Activated CD4-positive, alpha-beta T cell treated with anti-CD3 and anti-CD28 coated beads for 36 hours (primary cell): ENCODE measurements at regions not wholly inside any gene's neighbourhood (a gene's known extent, or its start where the extent isn't known, plus 50 kb on each side); places are given as distances from the start of the nearest gene placed in this dataset.
"Not testable (repeated sequence)": the region's sequence is repeated elsewhere in the genome, so short reads cannot be mapped to it uniquely, and the experiment has no call there.

Experiments used
- ATAC-seq: fragments of 200-7000 bp; cut with Tn5 transposase; one replicate; pipeline ENCODE4 v1.10.0; 2021; ENCODE audit warnings: mild to moderate bottlenecking, moderate library complexity
- CTCF ChIA-PET: fragments of 350-600 bp; sonication (Branson Sonifier 250); formaldehyde crosslinking; loops from one replicate; lab custom pipeline; 2021; ENCODE audit warnings: antibody characterized with exemption; lab: Charles Lee
- POLR2A ChIA-PET: fragments of 350-600 bp; sonication (Branson Sonifier 250); formaldehyde crosslinking; loops from one replicate; lab custom pipeline; 2021; ENCODE audit warnings: antibody characterized with exemption, inconsistent platforms; lab: Charles Lee
- DNase-seq: peaks from one replicate; pipeline ENCODE4 v3.0.0-alpha.2; 2020
- H3K27ac Mint-ChIP-seq: one replicate; pipeline ENCODE4 v1.8.0; 2021; ENCODE audit warnings: mixed read lengths
- H3K27me3 Mint-ChIP-seq: one replicate; pipeline ENCODE4 v1.8.0; 2021; ENCODE audit warnings: mixed read lengths
- H3K36me3 Mint-ChIP-seq: one replicate; pipeline ENCODE4 v1.8.0; 2021; ENCODE audit warnings: low read depth, mixed read lengths
- H3K4me1 Mint-ChIP-seq: one replicate; pipeline ENCODE4 v1.8.0; 2021; ENCODE audit warnings: mixed read lengths
- H3K4me3 Mint-ChIP-seq: one replicate; pipeline ENCODE4 v1.8.0; 2021; ENCODE audit warnings: mild to moderate bottlenecking, moderate library complexity, mixed read lengths
- H3K9me3 Mint-ChIP-seq: one replicate; pipeline ENCODE4 v1.8.0; 2021; ENCODE audit warnings: low read depth, mixed read lengths
- intact Hi-C, 2 experiments: fragments of 100-400 bp; cut with DNase I in 1 of 2; cut with micrococcal nuclease in 1 of 2; formaldehyde crosslinking; loops; one replicate each; pipeline versions ENCODE4 v1.14.2 to v1.15.1; 2022 to 2024; cut with DNase I, micrococcal nuclease

GRCh38 chr4:148550788-148551187, 108.6 kb upstream of the NR3C2 start:
- H3K4me3 Mint-ChIP-seq: no peak overlapping the region
- ChIA-PET POLR2A (no interaction called here), CTCF (no interaction called here)
- DNase-seq: no peak
- intact Hi-C loops: no loop called here
- ATAC-seq: no peak
- no peaks in the 10 kb centered on the region for H3K9me3 Mint-ChIP-seq
- no peaks in the 10 kb centered on the region for H3K27me3 Mint-ChIP-seq
- no peak overlapping the region for H3K27ac Mint-ChIP-seq
- no peaks in the 10 kb centered on the region for H3K4me1 Mint-ChIP-seq
- no peaks in the 10 kb centered on the region for H3K36me3 Mint-ChIP-seq

- ATAC-seq (peak; percentile 61), DNase-seq (no peak)
- Mint-ChIP-seq H3K27me3 (no peaks in the 10 kb centered on the region), H3K4me3 (no peak overlapping the region), H3K9me3 (no peaks in the 10 kb centered on the region), H3K36me3 (no peaks in the 10 kb centered on the region), H3K27ac (no peak overlapping the region), H3K4me1 (peaks cover 4% of the 10 kb centered on the region)
- POLR2A ChIA-PET: no interaction called here
- CTCF ChIA-PET: no interaction called here
- intact Hi-C loops: no loop called here
Observed at GRCh38 chr4:148542922-148543623, 100.9 kb upstream of the NR3C2 start.

GRCh38 chr4:148540622-148541326, 98.6 kb upstream of the NR3C2 start:
- Mint-ChIP-seq H3K4me3 (no peak overlapping the region), H3K4me1 (peaks cover 4% of the 10 kb centered on the region), H3K27me3 (peaks cover 6% of the 10 kb centered on the region), H3K27ac (no peak overlapping the region), H3K9me3 (peaks cover 4% of the 10 kb centered on the region), H3K36me3 (no peaks in the 10 kb centered on the region)
- DNase-seq: no peak
- ATAC-seq: no peak
- ChIA-PET POLR2A (no interaction called here), CTCF (no interaction called here)
- intact Hi-C loops: no loop called here

- Mint-ChIP-seq H3K4me3 (no peak overlapping the region), H3K27ac (no peak overlapping the region)
Observed at GRCh38 chr4:148539387-148539786, 97.2 kb upstream of the NR3C2 start.

GRCh38 chr4:148533851-148534250, 91.6 kb upstream of the NR3C2 start:
- DNase-seq, H3K27me3 Mint-ChIP-seq, ATAC-seq, intact Hi-C loops, H3K36me3 Mint-ChIP-seq, POLR2A ChIA-PET, H3K4me1 Mint-ChIP-seq, H3K4me3 Mint-ChIP-seq, H3K27ac Mint-ChIP-seq: not testable (repeated sequence)
- peaks cover 33% of the 10 kb centered on the region for H3K9me3 Mint-ChIP-seq
- CTCF ChIA-PET: interaction anchor here (0.6 kb wide), 1 partner anchor 1663 kb away, joined by 3 read pairs; no protein-coding TSS in a partner anchor

More at GRCh38 chr4:148539387-148539786, 97.2 kb upstream of the NR3C2 start:
- intact Hi-C loops: no loop called here
- peaks cover 12% of the 10 kb centered on the region for H3K9me3 Mint-ChIP-seq
- ChIA-PET POLR2A (no interaction called here), CTCF (no interaction called here)
- ATAC-seq (no peak), DNase-seq (no peak)
- peaks cover 6% of the 10 kb centered on the region for H3K27me3 Mint-ChIP-seq
- H3K36me3 Mint-ChIP-seq: no peaks in the 10 kb centered on the region
- H3K4me1 Mint-ChIP-seq: peaks cover 4% of the 10 kb centered on the region

- ATAC-seq: no peak
Observed at GRCh38 chr4:148530114-148530513, 87.9 kb upstream of the NR3C2 start.

GRCh38 chr4:148527571-148527970, 85.4 kb upstream of the NR3C2 start:
- no peak overlapping the region for H3K27ac Mint-ChIP-seq
- H3K4me1 Mint-ChIP-seq: no peaks in the 10 kb centered on the region
- ChIA-PET CTCF (no interaction called here), POLR2A (no interaction called here)
- H3K4me3 Mint-ChIP-seq: no peak overlapping the region
- H3K9me3 Mint-ChIP-seq: peaks cover 8% of the 10 kb centered on the region
- ATAC-seq (no peak), DNase-seq (no peak)
- H3K36me3 Mint-ChIP-seq: no peaks in the 10 kb centered on the region
- peaks cover 1% of the 10 kb centered on the region for H3K27me3 Mint-ChIP-seq
- intact Hi-C loops: no loop called here

More at GRCh38 chr4:148530114-148530513, 87.9 kb upstream of the NR3C2 start:
- Mint-ChIP-seq H3K36me3 (peaks cover 2% of the 10 kb centered on the region), H3K9me3 (peaks cover 26% of the 10 kb centered on the region), H3K27me3 (no peaks in the 10 kb centered on the region), H3K4me3 (no peak overlapping the region), H3K27ac (no peak overlapping the region), H3K4me1 (no peaks in the 10 kb centered on the region)
- no peak for DNase-seq
- intact Hi-C loops: no loop called here
- CTCF ChIA-PET: no interaction called here
- POLR2A ChIA-PET: no interaction called here

GRCh38 chr4:148522995-148523394, 80.8 kb upstream of the NR3C2 start:
- no peak overlapping the region for H3K27ac Mint-ChIP-seq
- DNase-seq (no peak), ATAC-seq (no peak)
- H3K4me1 Mint-ChIP-seq: no peaks in the 10 kb centered on the region
- H3K9me3 Mint-ChIP-seq: peaks cover 6% of the 10 kb centered on the region
- H3K4me3 Mint-ChIP-seq: no peak overlapping the region
- intact Hi-C loops: no loop called here
- ChIA-PET POLR2A (no interaction called here), CTCF (no interaction called here)
- H3K27me3 Mint-ChIP-seq: peaks cover 6% of the 10 kb centered on the region
- peaks cover 2% of the 10 kb centered on the region for H3K36me3 Mint-ChIP-seq

GRCh38 chr4:148515248-148515647, 73.0 kb upstream of the NR3C2 start:
- ATAC-seq (no peak), DNase-seq (no peak)
- Mint-ChIP-seq H3K36me3 (peaks cover 2% of the 10 kb centered on the region), H3K4me3 (no peak overlapping the region), H3K27ac (no peak overlapping the region), H3K4me1 (no peaks in the 10 kb centered on the region), H3K27me3 (no peaks in the 10 kb centered on the region), H3K9me3 (peaks cover 9% of the 10 kb centered on the region)
- POLR2A ChIA-PET: no interaction called here
- CTCF ChIA-PET: no interaction called here
- intact Hi-C loops: no loop called here

- Mint-ChIP-seq H3K9me3 (peaks cover 9% of the 10 kb centered on the region), H3K27ac (no peak overlapping the region), H3K4me3 (no peak overlapping the region), H3K4me1 (no peaks in the 10 kb centered on the region), H3K36me3 (peaks cover 1% of the 10 kb centered on the region), H3K27me3 (no peaks in the 10 kb centered on the region)
- no peak for DNase-seq
- intact Hi-C loops: no loop called here
- ChIA-PET POLR2A (no interaction called here), CTCF (no interaction called here)
- no peak for ATAC-seq
Observed at GRCh38 chr4:148514581-148514980, 72.4 kb upstream of the NR3C2 start.

- CTCF ChIA-PET: no interaction called here
- DNase-seq (no peak), ATAC-seq (no peak)
- peaks cover 7% of the 10 kb centered on the region for H3K9me3 Mint-ChIP-seq
- POLR2A ChIA-PET: no interaction called here
- H3K27ac Mint-ChIP-seq: no peak overlapping the region
- H3K36me3 Mint-ChIP-seq: no peaks in the 10 kb centered on the region
- no peaks in the 10 kb centered on the region for H3K27me3 Mint-ChIP-seq
- no peak overlapping the region for H3K4me3 Mint-ChIP-seq
- intact Hi-C loops: no loop called here
- no peaks in the 10 kb centered on the region for H3K4me1 Mint-ChIP-seq
Observed at GRCh38 chr4:148514041-148514440, 71.8 kb upstream of the NR3C2 start.

GRCh38 chr4:148510211-148510610, 68.0 kb upstream of the NR3C2 start:
- intact Hi-C loops: no loop called here
- Mint-ChIP-seq H3K36me3 (no peaks in the 10 kb centered on the region), H3K4me3 (no peak overlapping the region), H3K9me3 (peaks cover 9% of the 10 kb centered on the region), H3K27ac (no peak overlapping the region), H3K4me1 (no peaks in the 10 kb centered on the region), H3K27me3 (no peaks in the 10 kb centered on the region)
- CTCF ChIA-PET: no interaction called here
- POLR2A ChIA-PET: no interaction called here
- no peak for DNase-seq
- no peak for ATAC-seq
